ENCODE measurements at regions not wholly inside any gene's neighbourhood (a gene's known extent, or its start where the extent isn't known, plus 50 kb on each side); places are given as distances from the start of the nearest gene placed in this dataset.
A peak's percentile ranks its signal among the peaks of the same experiment; 100 is the strongest.
"Not testable (repeated sequence)": the region's sequence is repeated elsewhere in the genome, so short reads cannot be mapped to it uniquely, and the experiment has no call there.

- DNase-seq, result not testable (repeated sequence)
Measured at GRCh38 chr5:145652700-145653099, 182.4 kb downstream of the PRELID2 start.

- not testable (repeated sequence) for DNase-seq
Measured at GRCh38 chr5:145647137-145647536, 188.0 kb downstream of the PRELID2 start.

GRCh38 chr5:145643214-145643613 lies 191.9 kb downstream of the PRELID2 start:
- not testable (repeated sequence) for DNase-seq

GRCh38 chr5:145637396-145637795 lies 197.7 kb downstream of the PRELID2 start:
- DNase-seq, result no peak

GRCh38 chr5:145636371-145636770 lies 198.8 kb downstream of the PRELID2 start:
- no peak for DNase-seq

GRCh38 chr5:145633474-145633873 lies 201.7 kb downstream of the PRELID2 start:
- DNase-seq, result no peak

- DNase-seq, result no peak
Measured at GRCh38 chr5:145632701-145633100, 202.4 kb downstream of the PRELID2 start.

- DNase-seq, result no peak
Measured at GRCh38 chr5:145629047-145629446, 206.1 kb downstream of the PRELID2 start.

GRCh38 chr5:145628525-145628924 lies 206.6 kb downstream of the PRELID2 start:
- no peak for DNase-seq

- DNase-seq, result no peak
Measured at GRCh38 chr5:145619806-145620310, 215.3 kb downstream of the PRELID2 start.

- not testable (repeated sequence) for DNase-seq
Measured at GRCh38 chr5:145616739-145617138, 218.4 kb downstream of the PRELID2 start.

GRCh38 chr5:145598983-145599382 lies 236.2 kb downstream of the PRELID2 start:
- no peak for DNase-seq

GRCh38 chr5:145598184-145598583 lies 237.0 kb downstream of the PRELID2 start:
- DNase-seq, result no peak

- no peak for DNase-seq
Measured at GRCh38 chr5:145591578-145591977, 243.6 kb downstream of the PRELID2 start.

- no peak for DNase-seq
Measured at GRCh38 chr5:145589063-145589462, 246.1 kb downstream of the PRELID2 start.

- DNase-seq, result no peak
Measured at GRCh38 chr5:145588558-145588957, 246.6 kb downstream of the PRELID2 start.

- DNase-seq, result no peak
Measured at GRCh38 chr5:145588113-145588512, 247.0 kb downstream of the PRELID2 start.

GRCh38 chr5:145587710-145588109 lies 247.4 kb downstream of the PRELID2 start:
- peak; percentile 64 for DNase-seq

- no peak for DNase-seq
Measured at GRCh38 chr5:145587308-145587672, 247.9 kb downstream of the PRELID2 start.

GRCh38 chr5:145586661-145587307 lies 248.4 kb downstream of the PRELID2 start:
- DNase-seq, result no peak

GRCh38 chr5:145585443-145586148 lies 249.5 kb downstream of the PRELID2 start:
- no peak for DNase-seq

GRCh38 chr5:145579301-145579700 lies 255.8 kb downstream of the PRELID2 start:
- DNase-seq, result no peak

- no peak for DNase-seq
Measured at GRCh38 chr5:145574889-145575573, 260.1 kb downstream of the PRELID2 start.

- DNase-seq, result no peak
Measured at GRCh38 chr5:145568581-145568980, 266.6 kb downstream of the PRELID2 start.
